ENCODE measurements at regions not wholly inside any gene's neighbourhood (a gene's known extent, or its start where the extent isn't known, plus 50 kb on each side); places are given as distances from the start of the nearest gene placed in this dataset.
"Not testable (repeated sequence)": the region's sequence is repeated elsewhere in the genome, so short reads cannot be mapped to it uniquely, and the experiment has no call there.

DNA sequence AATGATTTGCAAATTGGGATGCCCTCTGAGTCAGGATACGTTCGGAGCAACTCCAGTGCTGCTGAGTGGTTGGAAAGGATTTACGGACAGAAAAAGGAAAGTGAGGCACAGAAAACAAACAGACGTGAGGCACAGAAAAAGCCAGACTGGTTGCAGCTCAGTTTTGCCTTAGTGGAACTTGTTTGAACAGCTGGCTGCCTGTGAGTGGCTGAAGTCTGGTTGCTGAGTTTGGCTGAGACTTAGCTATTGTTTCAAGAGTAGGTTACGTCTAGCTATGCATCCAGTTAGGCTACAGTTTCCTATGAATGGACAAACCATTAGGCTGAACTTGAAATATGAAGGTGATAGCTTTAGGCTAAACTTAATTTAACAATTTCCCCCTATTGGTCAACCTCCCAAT lies 256.6 kb downstream of the VAPA start:
- no peaks in the 10 kb centered on the region for H4K20me1 ChIP-seq (ENCODE audit: insufficient read depth)
- H2AFZ ChIP-seq (ENCODE audit: low read depth, low read length, poor library complexity, severe bottlenecking), result no peak overlapping the region
- ChIA-PET RAD21 (ENCODE audit: low non-redundant PET in 1 of 2, low total read pairs in 2 of 2, uncharacterized antibody in 2 of 2, unreplicated experiment in 2 of 2) (no interaction called here), CTCF (no interaction called here), POLR2A (interaction anchor here (1.5 kb wide), 1 partner anchor 39 kb away, joined by 3 read pairs; no protein-coding TSS in a partner anchor)
- no peak overlapping the region for H3K4me3 ChIP-seq (replicated peaks in 1 of 2; ENCODE audit: low read depth in 1 of 2, low read length in 2 of 2)
- H3K9me3 ChIP-seq (ENCODE audit: control insufficient read depth in 1 of 2, insufficient read depth in 1 of 2, low read depth in 1 of 2, low read length in 2 of 2), result no peaks in the 10 kb centered on the region
- BruUV-seq (replicated peaks), result no TSS peak
- H3K9ac ChIP-seq (ENCODE audit: low read length), result no peak overlapping the region
- TF ChIP-seq EZH2 (IDR thresholded peaks at IDR 0.05) (no peak), YY1 (IDR thresholded peaks at IDR 0.05; ENCODE audit: extremely low read depth, insufficient replicate concordance, low read depth, low read length) (no peak), ZFX (IDR thresholded peaks at IDR 0.05) (no peak), JUND (IDR thresholded peaks at IDR 0.05) (no peak), SIN3A (IDR thresholded peaks at IDR 0.05; ENCODE audit: low read depth) (no peak)
- H3K4me1 ChIP-seq (ENCODE audit: control insufficient read depth in 1 of 2, insufficient read depth in 2 of 2, low read length in 2 of 2), result no peaks in the 10 kb centered on the region
- no peak for ATAC-seq
- no peak for DNase-seq (ENCODE audit: low read depth, low spot score)
- H3K79me2 ChIP-seq (ENCODE audit: insufficient read depth, low read length), result no peaks in the 10 kb centered on the region
- H3K4me2 ChIP-seq (ENCODE audit: low read length), result no peak overlapping the region
- no peaks in the 10 kb centered on the region for H3K27me3 ChIP-seq (ENCODE audit: insufficient read depth, low read length)
- intact Hi-C loops (cut with micrococcal nuclease), result no loop called here
- H3K36me3 ChIP-seq (ENCODE audit: control insufficient read depth in 1 of 2, insufficient read depth in 2 of 2, low read length in 2 of 2), result no peaks in the 10 kb centered on the region
- no peaks in the 10 kb centered on the region for H3K9me2 ChIP-seq (ENCODE audit: insufficient read depth)
- no peak overlapping the region for H3K27ac ChIP-seq (ENCODE audit: low read depth, low read length)

DNA sequence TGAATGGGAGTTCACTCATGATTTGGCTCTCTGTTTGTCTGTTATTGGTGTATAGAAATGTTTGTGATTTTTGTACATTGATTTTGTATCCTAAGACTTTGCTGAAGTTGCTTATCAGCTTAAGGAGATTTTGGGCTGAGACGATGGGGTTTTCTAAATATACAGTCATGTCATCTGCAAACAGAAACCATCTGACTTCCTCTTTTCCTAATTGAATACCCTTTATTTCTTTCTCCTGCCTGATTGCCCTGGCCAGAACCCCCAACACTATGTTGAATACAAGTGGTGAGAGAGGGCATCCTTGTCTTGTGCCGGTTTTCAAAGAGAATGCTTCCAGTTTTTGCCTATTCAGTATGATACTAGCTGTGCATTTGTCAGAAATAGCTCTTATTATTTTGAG lies 261.5 kb downstream of the VAPA start:
- H3K4me1 ChIP-seq (ENCODE audit: control insufficient read depth in 1 of 2, insufficient read depth in 2 of 2, low read length in 2 of 2); H3K27ac ChIP-seq (ENCODE audit: low read depth, low read length); DNase-seq (ENCODE audit: low read depth, low spot score); POLR2A ChIA-PET; H2AFZ ChIP-seq (ENCODE audit: low read depth, low read length, poor library complexity, severe bottlenecking); BruUV-seq (replicated peaks); H3K4me3 ChIP-seq (replicated peaks in 1 of 2; ENCODE audit: low read depth in 1 of 2, low read length in 2 of 2); H4K20me1 ChIP-seq (ENCODE audit: insufficient read depth); H3K9me3 ChIP-seq (ENCODE audit: control insufficient read depth in 1 of 2, insufficient read depth in 1 of 2, low read depth in 1 of 2, low read length in 2 of 2); intact Hi-C loops (cut with micrococcal nuclease); RAD21 ChIA-PET (ENCODE audit: low non-redundant PET in 1 of 2, low total read pairs in 2 of 2, uncharacterized antibody in 2 of 2, unreplicated experiment in 2 of 2); H3K36me3 ChIP-seq (ENCODE audit: control insufficient read depth in 1 of 2, insufficient read depth in 2 of 2, low read length in 2 of 2); ATAC-seq; H3K9ac ChIP-seq (ENCODE audit: low read length); H3K27me3 ChIP-seq (ENCODE audit: insufficient read depth, low read length); H3K9me2 ChIP-seq (ENCODE audit: insufficient read depth); H3K4me2 ChIP-seq (ENCODE audit: low read length); H3K79me2 ChIP-seq (ENCODE audit: insufficient read depth, low read length); CTCF ChIA-PET: not testable (repeated sequence)

GRCh38 chr18:10179326-10179725 lies 265.5 kb downstream of the VAPA start:
- H3K9ac ChIP-seq (ENCODE audit: low read length); H2AFZ ChIP-seq (ENCODE audit: low read depth, low read length, poor library complexity, severe bottlenecking); H3K4me3 ChIP-seq (replicated peaks in 1 of 2; ENCODE audit: low read depth in 1 of 2, low read length in 2 of 2); H3K4me1 ChIP-seq (ENCODE audit: control insufficient read depth in 1 of 2, insufficient read depth in 2 of 2, low read length in 2 of 2); H3K36me3 ChIP-seq (ENCODE audit: control insufficient read depth in 1 of 2, insufficient read depth in 2 of 2, low read length in 2 of 2); DNase-seq (ENCODE audit: low read depth, low spot score); H3K79me2 ChIP-seq (ENCODE audit: insufficient read depth, low read length); H4K20me1 ChIP-seq (ENCODE audit: insufficient read depth); H3K9me3 ChIP-seq (ENCODE audit: control insufficient read depth in 1 of 2, insufficient read depth in 1 of 2, low read depth in 1 of 2, low read length in 2 of 2); BruUV-seq (replicated peaks); H3K4me2 ChIP-seq (ENCODE audit: low read length); H3K9me2 ChIP-seq (ENCODE audit: insufficient read depth); H3K27ac ChIP-seq (ENCODE audit: low read depth, low read length); ATAC-seq; RAD21 ChIA-PET (ENCODE audit: low non-redundant PET in 1 of 2, low total read pairs in 2 of 2, uncharacterized antibody in 2 of 2, unreplicated experiment in 2 of 2); CTCF ChIA-PET; POLR2A ChIA-PET; H3K27me3 ChIP-seq (ENCODE audit: insufficient read depth, low read length); intact Hi-C loops (cut with micrococcal nuclease): not testable (repeated sequence)

Measured in HCT116 (cell line).